OCI-LY3 (cell line): ENCODE measurements at regions not wholly inside any gene's neighbourhood (a gene's known extent, or its start where the extent isn't known, plus 50 kb on each side); places are given as distances from the start of the nearest gene placed in this dataset.

Source experiments
- H2AFZ ChIP-seq: fragments of 200-600, 300-600 bp; shearing (Covaris generic); 2 replicates; pipeline ENCODE4 v1.6.0; 2014; ENCODE audit warnings: antibody characterized with exemption, low read depth, low read length
- H3K27ac ChIP-seq: fragments of 200-600, 300-600 bp; sonication (generic); 2 replicates; pipeline ENCODE4 v1.5.1; 2014; ENCODE audit warnings: mild to moderate bottlenecking, low read length, moderate library complexity, mixed read lengths
- H3K27me3 ChIP-seq: fragments of 200-600, 300-600 bp; sonication (generic); 2 replicates; pipeline ENCODE4 v1.6.1; 2014; ENCODE audit warnings: low read depth, low read length, mixed read lengths
- H3K36me3 ChIP-seq: fragments of 200-600, 300-600 bp; sonication (generic); replicated peaks from 2 replicates; pipeline ENCODE3; 2014; ENCODE audit warnings: low read depth, low read length, mixed read lengths
- H3K4me1 ChIP-seq: fragments of 300-600, 200-600 bp; sonication (generic); 2 replicates; pipeline ENCODE4 v1.6.1; 2014; ENCODE audit warnings: low read length, mixed read lengths
- H3K4me2 ChIP-seq: fragments of 200-600, 300-600 bp; sonication (generic); 2 replicates; pipeline ENCODE4 v1.6.1; 2014; ENCODE audit warnings: low read length, mixed read lengths
- H3K4me3 ChIP-seq: fragments of 300-600, 200-600 bp; sonication (generic); 2 replicates; pipeline ENCODE4 v1.5.1; 2014; ENCODE audit warnings: antibody characterized with exemption, mild to moderate bottlenecking, low read length, moderate library complexity
- H3K79me2 ChIP-seq: fragments of 300-600, 200-600 bp; shearing (Covaris generic); 2 replicates; pipeline ENCODE4 v1.6.1; 2014; ENCODE audit warnings: mild to moderate bottlenecking, low read length, mixed read lengths
- H3K9ac ChIP-seq: fragments of 300-600, 200-600 bp; shearing (Covaris generic); 2 replicates; pipeline ENCODE4 v1.6.0; 2014; ENCODE audit warnings: mild to moderate bottlenecking, low read length, moderate library complexity
- H3K9me3 ChIP-seq: fragments of 200-600, 300-600 bp; shearing (Covaris generic); 2 replicates; pipeline ENCODE4 v1.6.1; 2014; ENCODE audit warnings: low read length, mixed read lengths; ENCODE audit not compliant: insufficient read depth
- H4K20me1 ChIP-seq: fragments of 200-600, 300-600 bp; sonication (generic); 2 replicates; pipeline ENCODE4 v1.6.1; 2016; ENCODE audit warnings: low read length, mixed read lengths; ENCODE audit not compliant: insufficient read depth
- EZH2phosphoT487 ChIP-seq: fragments of 200-600 bp; shearing (Covaris generic); IDR thresholded peaks from 2 replicates; pipeline ENCODE4 v1.6.1; 2018; ENCODE audit warnings: antibody characterized with exemption, mixed run types, low read depth
- TF ChIP-seq, protein P1 (sequence below): fragments of 200-600, 300-600 bp; sonication (generic); IDR thresholded peaks from 2 replicates; pipeline ENCODE4 v1.5.1; 2014; ENCODE audit warnings: antibody characterized with exemption, low read length, low read depth

DNA sequence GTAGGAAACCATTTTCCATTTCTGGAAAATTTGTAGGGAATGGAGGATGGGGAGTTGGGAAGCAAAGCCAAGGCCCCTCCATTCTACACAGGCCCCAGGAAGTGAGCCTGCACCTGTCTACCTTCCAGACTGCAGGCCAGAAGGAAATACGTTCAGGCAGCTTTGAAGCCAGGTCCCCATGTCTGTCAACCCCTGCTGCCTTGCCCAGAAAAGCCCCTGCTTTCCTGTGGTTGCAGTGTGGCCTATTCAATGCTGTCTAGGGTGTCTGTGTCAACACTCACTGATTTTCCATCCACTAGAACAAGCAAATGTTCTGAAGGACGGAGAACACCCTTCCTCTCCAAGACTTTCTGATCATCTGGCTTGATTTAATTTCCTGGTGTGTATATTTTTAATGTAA lies 281.9 kb downstream of the TLE3 start:
- Histone ChIP-seq H3K4me3 (no peak overlapping the region), H3K36me3 (no peaks in the 10 kb centered on the region), H3K9me3 (no peaks in the 10 kb centered on the region), H3K4me2 (no peak overlapping the region), H4K20me1 (no peaks in the 10 kb centered on the region), H3K4me1 (no peaks in the 10 kb centered on the region), H3K27ac (no peak overlapping the region), H3K79me2 (no peaks in the 10 kb centered on the region), H3K27me3 (peaks cover 39% of the 10 kb centered on the region; the same call in 1 of the 2 replicates), H3K9ac (no peak overlapping the region), H2AFZ (no peak overlapping the region)
- no peak for TF ChIP-seq EZH2phosphoT487
- TF ChIP-seq, protein P1, sequence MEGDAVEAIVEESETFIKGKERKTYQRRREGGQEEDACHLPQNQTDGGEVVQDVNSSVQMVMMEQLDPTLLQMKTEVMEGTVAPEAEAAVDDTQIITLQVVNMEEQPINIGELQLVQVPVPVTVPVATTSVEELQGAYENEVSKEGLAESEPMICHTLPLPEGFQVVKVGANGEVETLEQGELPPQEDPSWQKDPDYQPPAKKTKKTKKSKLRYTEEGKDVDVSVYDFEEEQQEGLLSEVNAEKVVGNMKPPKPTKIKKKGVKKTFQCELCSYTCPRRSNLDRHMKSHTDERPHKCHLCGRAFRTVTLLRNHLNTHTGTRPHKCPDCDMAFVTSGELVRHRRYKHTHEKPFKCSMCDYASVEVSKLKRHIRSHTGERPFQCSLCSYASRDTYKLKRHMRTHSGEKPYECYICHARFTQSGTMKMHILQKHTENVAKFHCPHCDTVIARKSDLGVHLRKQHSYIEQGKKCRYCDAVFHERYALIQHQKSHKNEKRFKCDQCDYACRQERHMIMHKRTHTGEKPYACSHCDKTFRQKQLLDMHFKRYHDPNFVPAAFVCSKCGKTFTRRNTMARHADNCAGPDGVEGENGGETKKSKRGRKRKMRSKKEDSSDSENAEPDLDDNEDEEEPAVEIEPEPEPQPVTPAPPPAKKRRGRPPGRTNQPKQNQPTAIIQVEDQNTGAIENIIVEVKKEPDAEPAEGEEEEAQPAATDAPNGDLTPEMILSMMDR: no peak

DNA sequence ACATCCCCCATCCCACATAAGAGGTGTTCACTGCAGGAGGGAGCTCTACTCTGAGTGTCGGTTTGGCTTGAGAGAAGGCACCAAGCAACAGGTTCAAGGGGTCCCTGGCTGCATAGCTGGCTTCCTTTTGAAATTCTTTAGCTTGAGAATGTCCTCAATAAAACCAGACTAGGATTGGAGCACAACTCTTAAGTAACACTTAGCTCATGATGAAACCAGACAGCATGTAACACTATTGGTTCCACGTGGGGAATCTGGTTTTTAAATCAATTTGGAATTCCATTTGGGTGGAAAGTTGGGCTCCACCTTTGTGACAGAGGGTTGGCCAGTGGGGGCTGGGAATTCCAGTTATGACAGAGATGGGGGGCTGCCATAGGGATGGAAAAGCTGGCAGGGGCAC lies 281.2 kb downstream of the TLE3 start:
- Histone ChIP-seq H2AFZ (no peak overlapping the region), H3K79me2 (no peaks in the 10 kb centered on the region)
- TF ChIP-seq EZH2phosphoT487: no peak
- TF ChIP-seq, protein P1: no peak

GRCh38 chr15:69818529-69818928 lies 279.2 kb downstream of the TLE3 start:
- no peak overlapping the region for H2AFZ ChIP-seq
- no peak overlapping the region for H3K27ac ChIP-seq
- no peak overlapping the region for H3K4me3 ChIP-seq
- H3K4me1 ChIP-seq: no peaks in the 10 kb centered on the region
- H3K9ac ChIP-seq: no peak overlapping the region
- H4K20me1 ChIP-seq: no peaks in the 10 kb centered on the region
- peaks cover 55% of the 10 kb centered on the region for H3K27me3 ChIP-seq
- no peaks in the 10 kb centered on the region for H3K9me3 ChIP-seq
- no peaks in the 10 kb centered on the region for H3K36me3 ChIP-seq
- H3K79me2 ChIP-seq: no peaks in the 10 kb centered on the region
- TF ChIP-seq EZH2phosphoT487: no peak
- TF ChIP-seq, protein P1: no peak
- no peak overlapping the region for H3K4me2 ChIP-seq

More for the DNA sequence above, 281.2 kb downstream of the TLE3 start:
- Histone ChIP-seq H3K9ac (no peak overlapping the region), H3K4me3 (no peak overlapping the region), H3K4me2 (no peak overlapping the region), H3K9me3 (no peaks in the 10 kb centered on the region), H3K4me1 (no peaks in the 10 kb centered on the region), H3K27ac (no peak overlapping the region), H3K36me3 (no peaks in the 10 kb centered on the region), H4K20me1 (no peaks in the 10 kb centered on the region), H3K27me3 (peaks cover 42% of the 10 kb centered on the region; the same call in 1 of the 2 replicates)

DNA sequence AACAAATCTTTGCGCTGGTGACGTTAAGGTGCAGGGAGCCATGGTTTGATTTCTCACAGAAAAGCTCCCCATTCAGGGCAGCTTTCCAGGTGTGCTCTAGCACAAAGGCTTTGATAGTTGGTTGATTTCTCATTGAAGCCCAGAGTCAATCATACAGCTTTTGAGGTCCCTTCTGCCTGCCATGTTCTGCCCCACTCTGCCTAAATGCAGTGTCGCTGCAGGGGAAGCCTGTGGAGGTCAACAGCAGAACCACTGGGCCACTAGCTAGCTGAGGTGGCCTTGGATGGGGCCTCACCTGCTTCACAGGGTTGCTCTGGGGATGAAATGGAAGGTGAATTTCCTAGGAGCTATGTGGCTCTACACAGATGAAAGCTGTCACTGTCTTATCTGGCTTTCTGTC lies 278.3 kb downstream of the TLE3 start:
- no peak overlapping the region for H3K9ac ChIP-seq
- no peaks in the 10 kb centered on the region for H3K9me3 ChIP-seq
- H3K27me3 ChIP-seq: peaks cover 60% of the 10 kb centered on the region
- H3K4me2 ChIP-seq: no peak overlapping the region
- H3K4me3 ChIP-seq: no peak overlapping the region
- no peaks in the 10 kb centered on the region for H3K4me1 ChIP-seq
- H3K79me2 ChIP-seq: no peaks in the 10 kb centered on the region
- H3K36me3 ChIP-seq: no peaks in the 10 kb centered on the region
- TF ChIP-seq, protein P1: no peak
- TF ChIP-seq EZH2phosphoT487: no peak
- no peak overlapping the region for H3K27ac ChIP-seq
- no peak overlapping the region for H2AFZ ChIP-seq
- no peaks in the 10 kb centered on the region for H4K20me1 ChIP-seq
